ENCODE measurements at regions not wholly inside any gene's neighbourhood (a gene's known extent, or its start where the extent isn't known, plus 50 kb on each side); places are given as distances from the start of the nearest gene placed in this dataset.

GRCh38 chr11:91243630-91244029 lies 981.0 kb upstream of the FAT3 start (continued):
- TF ChIP-seq ZBTB49 (tag by site-specific recombination; IDR thresholded peaks at IDR 0.05; ENCODE audit: low read depth) (no peak), ZNF48 (tag by site-specific recombination; IDR thresholded peaks at IDR 0.05) (no peak), ZNF501 (tag by site-specific recombination; IDR thresholded peaks at IDR 0.05) (no peak), ZNF239 (tag by site-specific recombination; IDR thresholded peaks at IDR 0.05) (no peak), IKZF3 (tag by site-specific recombination; IDR thresholded peaks at IDR 0.05) (no peak), ZNF692 (tag by site-specific recombination; IDR thresholded peaks at IDR 0.05) (no peak), ZBTB7A (tag by site-specific recombination; IDR thresholded peaks at IDR 0.05; ENCODE audit: low read depth) (no peak), ZNF366 (tag by site-specific recombination; conservative IDR thresholded peaks at IDR 0.05) (no peak)

GRCh38 chr11:91243051-91243450 lies 981.6 kb upstream of the FAT3 start:
- no peak for TF ChIP-seq ZNF621 (tag by site-specific recombination; IDR thresholded peaks at IDR 0.05)
- TF ChIP-seq ZNF843 (tag by site-specific recombination; IDR thresholded peaks at IDR 0.05), result no peak
- no peak for TF ChIP-seq HOXA7 (CRISPR knock-in tag; IDR thresholded peaks at IDR 0.05; ENCODE audit: borderline replicate concordance)
- Histone ChIP-seq H3K4me3 (ENCODE audit: low read depth, low read length) (no peak overlapping the region), H3K9me3 (ENCODE audit: control insufficient read depth, insufficient read depth, low read depth, low read length) (no peaks in the 10 kb centered on the region), H3K27ac (ENCODE audit: extremely low read depth, low read depth, low read length) (no peak overlapping the region), H3K4me1 (ENCODE audit: control insufficient read depth, insufficient read depth, low read length) (no peaks in the 10 kb centered on the region), H3K36me3 (ENCODE audit: control insufficient read depth in 2 of 2, insufficient read depth in 1 of 2, low read length in 2 of 2) (no peaks in the 10 kb centered on the region)
- POLR2A ChIA-PET, result no interaction called here
- CTCF ChIA-PET, result interaction anchor here (0.7 kb wide), 1 partner anchor 197 kb away, joined by 3 read pairs; no protein-coding TSS in a partner anchor

- H3K4me1 ChIP-seq (ENCODE audit: control insufficient read depth, insufficient read depth, low read length), result no peaks in the 10 kb centered on the region
- H3K4me3 ChIP-seq (ENCODE audit: low read depth, low read length), result no peak overlapping the region
- POLR2A ChIA-PET, result no interaction called here
- CTCF ChIA-PET, result no interaction called here
- no peaks in the 10 kb centered on the region for H3K9me3 ChIP-seq (ENCODE audit: control insufficient read depth, insufficient read depth, low read depth, low read length)
- no peak overlapping the region for H3K27ac ChIP-seq (ENCODE audit: extremely low read depth, low read depth, low read length)
- no peaks in the 10 kb centered on the region for H3K36me3 ChIP-seq (ENCODE audit: control insufficient read depth in 2 of 2, insufficient read depth in 1 of 2, low read length in 2 of 2)
- TF ChIP-seq GFI1B (tag by site-specific recombination; IDR thresholded peaks at IDR 0.05), result no peak
- no peak for TF ChIP-seq ZNF639 (tag by site-specific recombination; IDR thresholded peaks at IDR 0.05)
- no peak for TF ChIP-seq ZNF416 (tag by site-specific recombination; IDR thresholded peaks at IDR 0.05)
- no peak for TF ChIP-seq GLIS1 (tag by site-specific recombination; IDR thresholded peaks at IDR 0.05)
- no peak for TF ChIP-seq ZNF398 (tag by site-specific recombination; IDR thresholded peaks at IDR 0.05)
- no peak for TF ChIP-seq ZNF707 (tag by site-specific recombination; IDR thresholded peaks at IDR 0.05)
- no peak for TF ChIP-seq ELK4 (IDR thresholded peaks at IDR 0.05; ENCODE audit: borderline replicate concordance, low read depth, low read length)
- TF ChIP-seq MEIS1 (CRISPR knock-in tag; IDR thresholded peaks at IDR 0.05; ENCODE audit: borderline replicate concordance), result no peak
- no peak for TF ChIP-seq BCL6B (tag by site-specific recombination; IDR thresholded peaks at IDR 0.05)
- TF ChIP-seq ZNF121 (tag by site-specific recombination; IDR thresholded peaks at IDR 0.05), result no peak
- TF ChIP-seq ZNF555 (tag by site-specific recombination; conservative IDR thresholded peaks at IDR 0.05), result no peak
- no peak for TF ChIP-seq ZNF423 (tag by site-specific recombination; IDR thresholded peaks at IDR 0.05)
- no peak for TF ChIP-seq ZBTB44 (tag by site-specific recombination; IDR thresholded peaks at IDR 0.05)
These were observed 983.4 kb upstream of the FAT3 start for GRCh38 chr11:91241226-91241625.
